ENCODE measurements at regions not wholly inside any gene's neighbourhood (a gene's known extent, or its start where the extent isn't known, plus 50 kb on each side); places are given as distances from the start of the nearest gene placed in this dataset.

- DNase-seq (ENCODE audit: low read depth in 2 of 2, low spot score in 1 of 2) = no peak
These were observed 168.4 kb upstream of the C21orf91 start for GRCh38 chr21:17987382-17988101.

- no peak for DNase-seq (ENCODE audit: low read depth in 2 of 2, low spot score in 1 of 2)
These were observed 162.0 kb upstream of the C21orf91 start for GRCh38 chr21:17981060-17981740.

GRCh38 chr21:17979763-17980162 is 160.6 kb upstream of the C21orf91 start:
- DNase-seq (ENCODE audit: low read depth in 2 of 2, low spot score in 1 of 2) = no peak

- DNase-seq (ENCODE audit: low read depth in 2 of 2, low spot score in 1 of 2) = no peak
These were observed 159.7 kb upstream of the C21orf91 start for GRCh38 chr21:17978895-17979294.

- DNase-seq (ENCODE audit: low read depth in 2 of 2, low spot score in 1 of 2) = no peak
These were observed 157.5 kb upstream of the C21orf91 start for GRCh38 chr21:17976691-17977090.

GRCh38 chr21:17976139-17976538 is 157.0 kb upstream of the C21orf91 start:
- no peak for DNase-seq (ENCODE audit: low read depth in 2 of 2, low spot score in 1 of 2)

DNA sequence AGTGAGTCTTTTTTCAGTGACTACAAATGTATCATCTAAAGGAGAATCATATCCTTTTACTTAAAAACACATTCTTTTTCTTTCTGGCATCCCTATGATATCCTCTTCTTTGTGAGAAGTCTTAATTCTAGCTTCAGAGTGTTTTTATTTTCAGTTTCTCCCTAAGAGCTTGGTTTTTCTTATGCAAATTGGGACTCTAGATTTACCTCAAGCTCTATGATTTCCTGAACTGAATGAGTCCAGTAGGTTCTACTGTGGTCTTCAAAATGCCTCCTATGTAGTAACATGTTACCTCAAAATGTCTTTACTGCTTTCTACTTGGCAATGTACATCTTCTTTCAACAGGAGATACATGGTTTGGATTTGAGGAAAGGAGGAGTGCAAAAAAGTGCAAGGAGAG is 148.2 kb upstream of the C21orf91 start:
- DNase-seq (ENCODE audit: low read depth in 2 of 2, low spot score in 1 of 2) = no peak

- DNase-seq (ENCODE audit: low read depth in 2 of 2, low spot score in 1 of 2) = no peak
These were observed 145.6 kb upstream of the C21orf91 start for GRCh38 chr21:17964716-17965115.

DNA sequence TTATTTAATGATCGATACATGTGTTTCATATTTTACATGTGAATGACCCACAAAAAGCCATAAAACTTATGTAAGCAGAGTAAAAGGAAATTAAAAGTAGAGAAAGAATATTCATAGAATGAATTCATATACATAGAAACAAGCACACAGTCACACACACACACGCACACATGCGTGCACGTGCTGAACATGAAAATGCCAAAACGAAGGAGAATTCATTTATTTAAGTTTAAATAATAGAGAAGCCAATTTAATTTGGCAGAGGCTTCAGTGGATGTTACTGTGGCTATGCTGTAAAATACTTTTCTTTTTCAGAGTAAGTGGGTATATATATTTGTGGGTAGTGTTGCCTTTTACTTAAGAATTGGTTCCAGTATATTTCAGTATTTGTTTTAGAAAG is 145.0 kb upstream of the C21orf91 start:
- no peak for DNase-seq (ENCODE audit: low read depth in 2 of 2, low spot score in 1 of 2)

- no peak for DNase-seq (ENCODE audit: low read depth in 2 of 2, low spot score in 1 of 2)
These were observed 131.4 kb upstream of the C21orf91 start for GRCh38 chr21:17950591-17950990.

DNA sequence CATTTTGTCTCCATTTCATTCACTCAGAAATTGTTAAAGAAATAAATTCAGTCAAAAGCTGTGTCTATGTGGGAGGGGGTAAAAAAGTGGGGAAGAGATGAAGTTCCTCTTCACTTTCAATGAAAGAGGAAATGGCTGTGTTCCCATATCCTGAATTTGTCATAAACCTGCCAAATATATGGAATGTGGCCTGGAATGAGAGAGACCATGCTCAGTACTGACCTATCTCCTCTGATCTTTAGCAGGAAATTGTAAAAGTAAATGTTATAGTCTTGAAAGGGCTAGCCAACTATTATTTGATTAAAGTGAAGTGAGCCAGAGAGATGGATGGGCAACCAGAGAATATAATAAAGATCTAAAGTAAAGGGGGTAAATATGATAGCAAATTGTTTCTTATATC is 130.3 kb upstream of the C21orf91 start:
- no peak for DNase-seq (ENCODE audit: low read depth in 2 of 2, low spot score in 1 of 2)

DNA sequence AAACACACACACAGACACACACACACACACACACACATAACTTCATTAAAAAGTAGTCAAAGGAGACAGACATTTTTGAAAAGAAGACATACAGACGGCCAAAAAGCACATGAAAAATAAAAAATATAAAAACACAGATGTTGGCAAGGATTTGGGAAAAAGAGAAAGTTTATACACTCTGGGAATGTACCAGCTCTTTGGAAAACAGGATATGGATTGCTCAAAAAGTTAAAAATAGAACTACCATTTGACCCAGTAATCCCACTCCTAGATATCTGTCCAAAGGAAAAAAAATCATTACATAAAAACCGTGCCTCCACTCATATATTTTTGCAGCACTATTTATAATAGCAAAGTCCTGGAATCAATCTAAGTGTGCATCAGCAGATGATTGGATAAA is 128.4 kb upstream of the C21orf91 start:
- no peak for DNase-seq (ENCODE audit: low read depth in 2 of 2, low spot score in 1 of 2)

- no peak for DNase-seq (ENCODE audit: low read depth in 2 of 2, low spot score in 1 of 2)
These were observed 111.9 kb upstream of the C21orf91 start for GRCh38 chr21:17931080-17931479.

DNA sequence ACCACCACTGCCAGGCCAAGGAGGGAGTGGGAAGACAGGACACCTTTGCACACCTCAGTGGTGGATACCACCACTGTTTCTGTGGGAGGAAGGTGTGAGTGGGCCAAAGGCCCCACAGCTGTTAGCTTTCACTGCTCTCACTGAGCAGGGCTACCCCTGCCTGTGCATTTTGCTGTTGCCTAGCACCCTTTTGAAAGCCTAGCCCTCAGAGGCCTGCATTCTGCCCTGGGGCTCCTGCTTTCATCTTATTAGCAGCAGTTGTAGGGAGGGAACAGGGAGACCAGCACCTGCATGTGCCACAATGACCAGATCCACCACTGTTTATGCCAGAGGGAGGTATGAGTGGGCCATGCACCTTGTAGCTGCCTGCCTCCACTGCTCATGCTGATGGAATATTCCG is 110.9 kb upstream of the C21orf91 start:
- DNase-seq (ENCODE audit: low read depth in 2 of 2, low spot score in 1 of 2) = no peak

GRCh38 chr21:17929510-17929909 is 110.4 kb upstream of the C21orf91 start:
- DNase-seq (ENCODE audit: low read depth in 2 of 2, low spot score in 1 of 2) = no peak

DNA sequence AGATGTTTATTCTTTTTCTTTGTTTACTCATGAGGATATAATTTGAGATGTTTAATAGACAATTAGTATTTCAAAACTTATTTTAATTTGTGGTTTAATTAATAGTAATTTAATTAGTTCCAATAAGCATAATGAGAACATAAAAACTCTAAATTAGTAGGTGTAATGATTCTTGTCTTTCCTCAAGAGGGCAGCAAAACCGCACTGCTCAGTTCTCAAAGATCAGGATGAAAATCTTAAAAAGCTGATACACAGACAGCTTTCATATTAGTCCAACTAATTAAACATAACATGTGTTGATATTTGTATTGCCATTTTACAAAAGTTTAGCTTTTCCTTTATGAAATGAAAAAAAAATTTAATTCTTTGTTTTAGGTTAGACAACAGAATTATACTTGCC is 106.7 kb upstream of the C21orf91 start:
- DNase-seq (ENCODE audit: low read depth in 2 of 2, low spot score in 1 of 2) = no peak

GRCh38 chr21:17925000-17925610 is 105.9 kb upstream of the C21orf91 start:
- DNase-seq (ENCODE audit: low read depth in 2 of 2, low spot score in 1 of 2) = peak in 1 of 2 donors; percentile 9

DNA sequence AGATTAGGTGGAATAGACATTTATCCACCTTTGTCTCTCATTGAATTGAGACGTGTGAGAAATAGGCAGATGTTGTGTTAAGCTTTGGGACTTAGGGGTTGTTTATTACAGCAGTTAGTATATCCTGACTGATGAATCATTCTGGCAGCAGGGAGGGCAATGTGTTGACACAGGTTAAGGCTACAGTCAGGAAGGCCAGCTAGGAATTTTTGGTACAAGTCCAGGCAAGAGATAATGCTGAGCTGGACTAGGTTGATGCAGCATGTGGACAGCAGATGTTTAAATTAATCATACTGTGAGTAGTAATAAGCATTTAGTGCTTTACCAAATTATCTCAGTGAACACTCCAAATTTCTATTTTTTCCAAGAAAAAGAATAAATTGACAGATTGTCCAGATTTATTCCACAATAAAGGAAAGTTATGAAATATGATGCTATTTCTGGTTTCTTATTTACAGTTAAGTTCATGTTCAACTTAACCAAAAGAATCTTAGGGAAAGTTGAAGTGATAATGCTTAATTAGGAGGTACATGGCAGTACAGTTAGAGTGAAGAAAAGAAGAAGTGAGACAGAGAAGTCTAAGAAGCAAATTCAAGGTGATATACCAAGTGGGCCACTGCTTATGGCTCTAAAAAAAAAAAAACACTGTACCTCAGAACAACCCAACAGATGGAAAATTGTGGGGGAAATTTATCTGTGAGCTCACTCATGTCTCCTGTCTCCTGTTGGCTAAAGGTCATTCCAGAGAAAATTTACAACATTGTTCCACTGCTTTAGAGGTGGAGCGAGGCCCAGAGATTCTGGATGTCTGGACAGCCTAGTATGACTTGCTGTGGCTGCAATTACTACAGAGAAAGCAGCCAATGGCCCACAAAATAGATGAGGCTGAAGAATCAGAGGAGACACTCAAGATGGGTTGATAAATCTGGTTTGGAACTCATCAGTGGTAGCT is 102.7 kb upstream of the C21orf91 start:
- no peak for DNase-seq (ENCODE audit: low read depth in 2 of 2, low spot score in 1 of 2)

DNA sequence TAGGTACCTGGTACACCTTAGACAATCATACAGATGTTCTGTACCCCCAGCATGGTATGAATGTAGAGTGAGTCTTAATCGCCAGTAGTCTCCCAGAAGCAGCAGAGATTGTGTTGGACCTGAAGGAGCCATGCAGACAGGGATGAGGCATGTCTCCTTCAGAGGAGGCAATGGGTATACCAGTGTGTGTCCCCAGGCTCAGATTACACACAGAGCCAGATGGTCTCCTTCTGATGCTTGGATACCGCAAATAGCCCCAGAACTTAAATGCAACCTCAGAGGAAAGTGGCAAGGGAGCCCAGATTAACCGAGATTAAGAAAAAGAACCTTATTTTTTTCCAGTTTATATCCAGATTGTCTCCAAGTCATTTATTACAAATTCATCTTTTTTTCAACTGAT is 96.8 kb upstream of the C21orf91 start:
- DNase-seq (ENCODE audit: low read depth in 2 of 2, low spot score in 1 of 2) = no peak

DNA sequence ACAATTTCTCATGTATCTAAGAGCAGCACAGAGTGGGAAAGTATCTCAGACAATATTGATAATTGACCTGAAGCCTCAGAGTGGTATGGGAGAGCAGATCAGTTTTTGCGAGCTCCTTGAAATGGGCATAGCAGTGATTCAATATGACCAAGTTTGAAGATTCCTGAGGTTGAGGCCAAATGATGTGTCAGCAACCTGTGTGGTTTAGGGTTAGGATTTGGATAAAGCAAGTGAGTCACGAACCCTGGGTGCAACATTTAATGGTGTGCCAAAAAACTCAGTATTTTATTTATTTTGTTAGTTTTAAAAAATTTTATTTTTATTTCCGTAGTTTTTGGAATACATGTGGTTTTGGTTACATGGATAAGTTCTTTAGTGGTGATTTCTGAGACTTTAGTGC is 92.5 kb upstream of the C21orf91 start:
- no peak for DNase-seq (ENCODE audit: low read depth in 2 of 2, low spot score in 1 of 2)

- DNase-seq (ENCODE audit: low read depth in 2 of 2, low spot score in 1 of 2) = no peak
These were observed 84.9 kb upstream of the C21orf91 start for GRCh38 chr21:17903929-17904639.

All from stimulated activated CD8-positive, alpha-beta memory T cell treated with anti-CD3 and anti-CD28 coated beads, Interleukin-4, amount 100 ng/mL, for 1 hour (primary cell).